Stimulated activated CD4-positive, alpha-beta T cell treated with anti-CD3 and anti-CD28 coated beads, TNF-alpha, amount 100 ng/mL, for 1 hour (primary cell): ENCODE measurements at regions not wholly inside any gene's neighbourhood (a gene's known extent, or its start where the extent isn't known, plus 50 kb on each side); places are given as distances from the start of the nearest gene placed in this dataset.
"Not testable (repeated sequence)": the region's sequence is repeated elsewhere in the genome, so short reads cannot be mapped to it uniquely, and the experiment has no call there.

Source experiments
- DNase-seq, 3 donors: peaks; one replicate each; pipeline ENCODE4 v3.0.0-alpha.2; 2020; ENCODE audit warnings: low read depth in 3 of 3, low spot score in 1 of 3

DNA sequence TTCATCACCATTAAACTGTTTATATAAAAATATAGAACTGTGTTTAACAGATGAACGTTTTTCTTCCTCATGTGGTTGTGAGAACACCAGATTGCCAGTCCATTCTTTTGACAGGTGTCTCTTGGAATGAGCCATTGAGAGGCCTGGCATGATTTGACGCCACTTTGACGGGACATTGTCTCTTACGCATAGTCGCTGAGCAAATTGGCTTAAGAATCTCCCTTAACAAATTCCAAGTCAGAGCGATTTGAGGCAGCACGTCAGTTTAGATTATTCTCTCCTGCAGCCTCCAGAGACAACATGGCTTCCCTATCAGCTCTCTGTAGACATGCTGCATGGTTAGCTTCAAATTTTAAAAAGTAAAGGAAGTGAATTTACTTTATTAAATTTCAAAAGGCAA lies 510.7 kb upstream of the ACO1 start:
- no peak for DNase-seq

DNA sequence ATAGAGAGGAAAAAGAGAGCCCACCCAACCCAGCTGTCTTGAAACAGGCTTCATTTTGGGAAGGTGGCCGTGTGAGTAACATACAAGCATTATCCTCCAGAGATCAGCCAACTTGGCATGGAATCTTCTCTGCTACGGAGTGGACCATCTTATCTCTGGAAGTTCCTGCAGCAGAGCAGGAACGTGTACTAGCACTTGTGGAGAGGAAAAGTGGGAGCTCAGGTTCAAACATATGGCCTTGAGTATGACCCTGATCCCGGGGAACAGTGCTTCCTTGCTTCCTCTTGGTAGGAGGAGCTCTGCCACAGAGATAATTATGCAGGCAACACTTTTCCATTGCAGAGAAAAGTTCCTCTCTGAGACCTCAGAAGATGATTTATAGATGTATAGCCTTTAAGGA lies 490.4 kb upstream of the ACO1 start:
- DNase-seq: no peak

DNA sequence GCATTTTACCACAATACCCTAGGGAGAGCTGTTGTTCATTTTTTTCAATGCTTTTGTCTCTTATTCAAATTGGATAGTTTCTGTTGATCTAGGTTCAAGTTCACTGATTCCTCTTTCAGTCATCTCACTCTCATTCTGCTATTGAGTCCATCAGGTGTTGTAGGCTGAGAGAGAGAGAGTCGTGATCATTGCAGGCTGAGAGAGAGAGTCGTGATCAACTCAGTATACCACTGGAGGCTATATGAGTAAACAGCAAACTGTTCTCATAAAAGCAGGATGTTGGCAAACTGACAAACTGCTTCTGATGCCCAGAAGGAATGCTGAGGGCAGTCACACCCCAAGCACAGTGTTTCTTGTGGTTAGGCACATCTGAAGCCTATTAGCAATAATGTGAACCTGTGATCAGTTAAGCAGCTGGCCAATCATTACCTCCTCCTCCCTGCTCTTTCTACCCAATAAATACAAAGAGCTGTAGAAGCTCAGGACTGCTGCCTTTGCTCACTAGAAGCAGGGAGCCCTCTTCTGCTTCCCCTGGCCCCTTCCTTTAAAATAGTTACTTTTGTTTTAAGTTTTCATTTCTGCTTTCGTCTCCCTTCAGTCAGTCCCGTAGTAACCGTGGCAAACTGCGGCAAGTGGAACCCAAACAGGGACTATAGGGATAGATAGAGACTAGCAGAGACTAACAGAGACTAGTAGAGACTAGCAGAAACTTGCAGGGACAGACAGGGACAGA lies 476.1 kb upstream of the ACO1 start:
- no peak for DNase-seq

DNA sequence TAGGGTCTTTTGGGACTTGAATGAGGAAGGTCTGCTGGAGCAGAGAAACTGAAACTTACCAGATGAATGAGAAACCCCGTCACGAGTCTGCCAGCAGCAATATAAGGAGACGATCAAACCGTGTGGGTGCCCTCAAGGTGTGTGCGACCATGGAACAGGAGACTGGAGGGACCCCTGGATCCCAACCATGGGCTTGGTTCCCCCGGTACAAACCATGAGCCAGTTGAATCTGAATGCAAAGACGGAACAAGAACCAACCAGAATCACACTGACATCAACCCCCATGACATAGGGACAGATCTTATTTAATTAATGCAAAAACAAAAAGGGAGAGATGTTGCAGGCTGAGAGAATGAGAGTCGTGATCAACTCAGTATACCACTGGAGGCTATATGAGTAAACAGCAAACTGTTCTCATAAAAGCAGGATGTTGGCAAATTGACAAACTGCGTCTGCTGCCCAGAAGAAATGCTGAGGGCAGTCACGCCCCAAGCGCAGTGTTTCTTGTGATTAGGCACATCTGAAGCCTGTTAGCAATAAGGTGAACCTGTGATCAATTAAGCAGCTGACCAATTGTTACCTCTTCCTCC lies 475.5 kb upstream of the ACO1 start:
- DNase-seq: no peak

DNA sequence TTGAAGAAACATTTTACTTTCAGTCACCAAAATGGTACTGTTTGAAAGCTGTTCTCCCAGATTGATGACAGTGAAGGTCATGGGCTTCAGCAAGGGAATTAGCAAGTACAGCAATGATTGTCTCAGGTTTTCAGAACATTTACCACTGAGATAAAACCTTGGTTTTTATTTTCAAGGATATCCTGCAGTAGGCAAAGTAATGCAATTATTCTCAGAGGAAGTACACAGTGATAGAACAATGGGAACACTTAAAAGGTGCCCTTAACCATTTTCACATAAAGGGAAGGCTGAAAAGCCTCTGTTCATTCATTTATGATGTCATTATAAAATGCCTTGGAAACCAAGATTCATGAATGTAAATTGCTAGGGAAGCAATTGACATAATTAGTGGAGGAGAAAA lies 471.8 kb upstream of the ACO1 start:
- no peak for DNase-seq

DNA sequence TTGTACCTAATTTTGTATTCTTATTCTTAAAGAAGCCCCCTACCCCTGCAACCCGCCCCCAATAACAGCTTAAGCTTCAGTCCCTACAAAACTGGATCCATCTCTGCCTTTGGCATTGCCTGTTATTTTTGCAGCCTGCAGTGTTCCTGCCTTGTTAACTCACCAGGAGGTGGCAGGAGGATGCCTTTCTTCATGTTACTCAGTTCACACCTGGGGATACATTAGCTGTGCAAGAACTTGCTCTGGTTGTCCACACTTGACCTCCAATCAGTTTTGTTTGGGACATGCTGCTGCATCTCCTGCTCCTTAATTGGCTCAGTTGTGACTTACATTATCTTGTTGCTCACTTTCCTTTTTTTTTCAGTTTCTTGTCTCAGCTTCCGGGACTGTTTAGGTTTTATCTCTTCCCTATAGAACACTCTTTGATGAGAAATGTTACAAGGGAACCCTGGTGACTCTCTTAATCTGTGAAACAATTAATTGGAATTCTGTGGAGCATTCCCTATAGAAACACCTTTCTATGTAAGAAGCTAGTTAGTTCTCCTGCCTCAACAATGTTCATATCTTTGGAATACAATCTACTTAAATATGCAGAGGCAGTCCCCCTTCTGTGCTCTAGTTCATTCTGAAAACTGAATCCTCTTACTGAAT lies 467.7 kb upstream of the ACO1 start:
- DNase-seq: no peak

DNA sequence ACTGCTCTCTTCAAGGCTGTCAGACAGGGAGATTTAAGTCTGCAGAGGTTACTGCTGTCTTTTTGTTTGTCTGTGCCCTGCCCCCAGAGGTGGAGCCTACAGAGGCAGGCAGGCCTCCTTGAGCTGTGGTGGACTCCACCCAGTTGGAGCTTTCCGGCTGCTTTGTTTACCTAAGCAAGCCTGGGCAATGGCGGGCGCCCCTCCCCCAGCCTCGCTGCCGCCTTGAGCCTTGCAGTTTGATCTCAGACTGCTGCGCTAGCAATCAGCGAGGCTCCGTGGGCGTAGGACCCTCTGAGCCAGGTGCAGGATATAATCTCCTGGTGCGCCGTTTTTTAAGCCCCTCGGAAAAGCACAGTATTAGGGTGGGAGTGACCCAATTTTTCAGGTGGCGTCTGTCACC lies 446.7 kb upstream of the ACO1 start:
- not testable (repeated sequence) for DNase-seq

DNA sequence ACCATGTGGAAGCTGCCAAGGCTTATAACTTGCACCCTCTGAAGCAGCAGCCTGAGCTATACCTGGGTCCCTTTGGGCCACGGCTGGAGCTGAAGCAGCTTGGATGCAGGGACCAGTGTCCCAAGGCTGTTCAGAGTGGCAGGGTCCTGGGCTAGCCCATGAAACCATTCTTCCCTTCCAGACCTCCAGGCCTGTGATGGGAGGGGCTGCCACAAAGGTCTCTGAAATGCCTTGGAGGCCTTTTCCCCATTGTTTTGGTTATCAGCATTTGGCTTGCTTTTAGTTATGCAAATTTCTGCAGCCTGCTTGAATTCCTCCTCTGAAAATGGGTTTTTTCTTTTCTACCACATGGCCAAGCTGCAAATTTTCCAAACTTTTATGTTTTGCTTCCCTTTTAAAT lies 433.7 kb upstream of the ACO1 start:
- DNase-seq: no peak

DNA sequence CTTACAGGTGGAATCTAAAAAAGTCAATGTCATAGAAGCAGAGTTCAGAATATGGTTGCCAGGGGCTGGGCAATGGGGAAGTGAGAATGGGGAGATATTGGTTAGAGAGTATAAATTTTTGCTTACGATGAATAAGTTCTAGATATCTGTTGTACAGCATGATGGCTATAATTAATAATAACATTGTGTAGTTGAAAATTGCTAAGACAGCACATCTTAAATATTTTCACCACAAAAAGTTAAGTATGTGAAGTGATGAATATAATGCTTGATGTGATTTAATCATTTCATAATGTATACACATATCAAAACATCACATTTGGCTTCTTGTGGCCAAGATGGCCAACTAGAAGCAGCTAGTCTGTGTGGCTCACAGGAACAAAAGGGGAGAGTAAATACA lies 425.9 kb upstream of the ACO1 start:
- DNase-seq: no peak

DNA sequence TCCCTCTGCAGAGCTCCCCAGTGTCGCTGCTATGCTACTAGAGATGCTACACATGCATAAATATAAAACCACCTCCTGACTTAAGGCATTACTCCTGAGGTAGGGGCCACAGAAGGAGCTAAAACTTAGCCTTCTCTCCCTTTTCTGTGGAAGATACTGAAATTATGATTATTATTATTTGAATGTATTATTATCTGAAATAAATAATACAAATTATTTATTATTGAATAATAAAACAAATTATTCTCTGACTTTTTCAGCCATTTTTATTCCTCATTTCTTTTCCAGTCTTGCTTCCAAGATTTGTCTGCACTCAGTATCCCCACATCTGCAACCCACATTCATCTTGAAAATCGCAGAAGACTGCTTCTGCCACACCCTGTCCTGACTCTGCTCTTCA lies 414.9 kb upstream of the ACO1 start:
- no peak for DNase-seq

DNA sequence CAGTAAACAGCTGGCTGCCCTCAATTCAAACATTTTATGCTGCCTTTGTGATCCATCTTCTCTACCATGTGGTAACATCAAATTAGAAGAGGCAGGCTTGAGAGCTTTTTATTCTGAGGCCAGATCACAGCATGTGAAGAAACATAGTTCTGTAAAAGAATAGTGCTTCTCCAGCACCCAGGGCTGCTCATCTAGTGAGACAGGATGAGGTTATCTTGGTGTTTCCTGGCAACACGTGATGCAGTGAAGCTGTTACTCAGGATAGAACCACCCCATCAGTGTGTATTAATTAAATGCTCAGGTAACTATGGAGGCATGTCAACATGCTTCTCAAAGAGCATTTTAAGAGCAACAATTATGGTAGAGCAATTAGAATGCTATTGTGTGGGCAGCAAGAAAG lies 400.5 kb upstream of the ACO1 start:
- no peak for DNase-seq

DNA sequence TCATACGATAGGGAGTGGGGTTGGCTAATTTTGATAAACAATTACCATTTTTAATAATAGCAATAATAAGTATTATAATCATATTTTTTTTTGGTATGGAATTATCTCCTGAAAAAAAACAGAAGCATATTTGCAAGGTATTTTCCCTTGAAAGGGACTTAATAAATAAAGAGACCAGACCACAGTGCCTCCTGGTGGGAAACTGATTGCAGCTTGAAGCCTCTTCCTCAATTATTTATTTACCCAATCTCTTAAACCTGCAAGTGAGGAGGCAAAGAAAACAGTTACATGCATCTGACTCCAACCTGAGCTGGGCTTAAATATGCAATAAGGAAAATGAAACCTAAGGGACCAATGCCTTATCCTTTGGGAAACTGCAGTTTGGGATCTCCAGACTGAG lies 388.1 kb upstream of the ACO1 start:
- no peak for DNase-seq

DNA sequence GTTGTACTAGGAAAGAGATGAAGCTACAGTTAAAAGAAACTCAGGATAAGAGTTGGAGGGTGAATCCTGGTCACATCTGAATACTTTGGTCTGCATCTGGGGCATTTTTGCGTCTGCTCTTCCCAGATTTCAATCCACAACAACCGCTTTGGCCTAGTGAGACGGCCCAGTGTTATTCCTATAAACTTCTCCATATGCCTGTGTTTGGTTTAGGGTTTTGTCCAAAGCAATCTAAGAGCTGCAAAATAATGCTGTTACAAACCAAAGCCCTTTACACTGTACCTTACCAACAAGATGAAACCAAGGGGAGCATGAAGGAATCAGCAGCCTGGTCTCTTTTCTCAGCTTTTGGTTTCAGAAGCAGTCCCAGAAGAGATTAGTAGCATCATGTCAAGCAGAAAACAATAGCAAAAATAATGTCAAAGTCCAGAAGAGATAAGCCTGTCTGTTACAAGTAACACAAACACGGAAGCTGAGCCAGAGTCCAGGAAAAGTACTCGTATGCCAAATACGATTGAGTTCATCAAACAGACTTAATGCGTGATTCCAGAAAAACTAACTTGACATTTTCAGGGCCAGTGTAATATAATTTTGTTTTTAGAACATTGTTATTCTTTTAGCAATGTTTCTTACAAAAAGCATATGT lies 379.9 kb upstream of the ACO1 start:
- no peak for DNase-seq

DNA sequence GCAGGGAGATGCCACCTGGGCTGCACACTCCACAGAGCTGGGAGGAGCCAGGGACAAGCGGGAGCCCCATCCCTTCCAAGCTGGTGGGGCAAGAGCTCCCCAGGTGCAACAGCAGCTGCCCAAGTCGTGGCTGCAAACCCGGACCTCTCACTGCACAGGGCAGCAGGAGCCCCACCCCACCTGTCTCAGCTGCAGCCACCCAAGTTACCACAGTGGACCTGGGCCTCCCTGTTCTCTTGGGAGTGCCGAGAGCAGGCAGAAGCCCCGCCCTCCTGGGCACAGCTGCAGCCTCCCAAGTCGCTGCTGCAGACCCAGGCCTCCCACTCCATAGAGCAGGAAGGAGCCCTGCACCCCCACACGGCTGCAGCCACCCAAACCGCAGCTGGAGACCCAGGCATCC lies 374.1 kb upstream of the ACO1 start:
- DNase-seq: no peak

DNA sequence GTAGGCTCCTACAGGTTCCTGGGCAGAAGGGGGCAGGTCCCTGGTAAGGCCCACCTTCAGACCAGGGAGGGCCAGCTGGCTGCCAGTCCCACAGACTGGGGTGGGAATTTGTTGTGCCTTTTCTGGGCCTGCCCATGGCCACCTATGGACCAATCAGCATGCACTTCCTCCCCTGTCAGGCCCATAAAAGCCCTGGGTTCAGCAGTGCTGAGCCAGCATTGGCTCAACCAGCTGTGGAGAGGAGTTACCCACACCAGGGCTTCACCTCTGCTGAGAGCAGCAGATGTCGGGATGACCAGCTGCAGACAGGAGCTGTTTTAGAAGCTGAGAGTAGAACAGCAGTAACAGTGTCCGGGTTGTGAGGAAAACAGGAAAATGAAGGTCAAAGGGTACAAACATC lies 373.4 kb upstream of the ACO1 start:
- DNase-seq: no peak

DNA sequence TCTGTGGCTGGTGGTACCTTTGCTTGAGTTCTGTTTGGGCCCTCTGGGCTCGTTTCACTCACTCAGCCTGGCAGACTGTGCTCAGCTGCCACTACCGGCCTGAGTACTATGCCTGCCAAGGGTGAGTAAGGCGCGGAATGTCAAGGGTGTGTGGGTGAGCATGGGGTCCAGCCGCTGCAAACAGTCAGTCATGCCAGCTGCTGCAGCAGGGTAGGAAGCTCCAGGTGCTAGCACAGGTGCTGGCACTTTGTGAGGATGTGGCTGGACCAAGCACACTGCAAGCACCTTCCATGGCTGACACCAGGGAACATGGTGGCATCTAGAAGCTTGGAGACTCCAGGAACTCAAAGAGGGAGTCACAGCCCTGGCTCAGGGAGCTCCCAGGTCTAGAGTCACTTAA lies 368.6 kb upstream of the ACO1 start:
- DNase-seq: no peak

DNA sequence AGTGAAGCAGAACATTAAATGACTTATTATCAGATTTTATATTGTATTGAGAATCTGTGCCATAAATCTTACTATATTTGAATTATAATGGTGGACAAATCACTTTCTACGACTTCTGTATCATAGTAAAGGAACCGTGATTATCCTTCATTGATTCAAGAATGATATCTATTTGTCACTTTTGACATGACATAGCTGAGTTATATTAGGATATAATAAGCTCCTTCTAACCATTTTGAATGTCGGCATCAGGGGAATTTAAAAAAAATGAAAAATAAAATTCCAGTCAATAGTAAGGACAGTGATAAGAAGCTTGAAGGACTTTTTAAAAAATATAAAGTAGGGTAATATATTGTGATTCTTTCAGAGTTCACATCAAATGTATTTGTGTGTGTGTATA lies 338.9 kb upstream of the ACO1 start:
- no peak for DNase-seq

DNA sequence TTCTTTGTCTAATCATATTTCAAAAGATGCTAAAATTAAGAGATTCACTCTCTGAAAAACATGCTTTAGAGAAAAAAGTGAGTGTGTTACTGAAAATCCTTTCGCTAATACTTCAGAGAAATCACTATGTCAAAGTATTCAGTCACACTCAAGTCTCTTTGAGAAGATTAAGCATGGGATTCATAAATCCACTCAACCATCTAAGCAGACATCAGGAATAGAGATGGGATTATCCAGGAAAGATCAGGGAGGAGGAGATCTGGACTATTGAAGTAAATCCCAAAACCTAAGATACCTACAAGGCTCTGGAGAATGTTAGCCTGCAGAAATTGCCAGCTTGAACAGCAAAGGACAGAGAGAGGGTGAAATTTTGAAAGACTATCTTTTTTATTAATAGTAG lies 317.2 kb upstream of the ACO1 start:
- no peak for DNase-seq

DNA sequence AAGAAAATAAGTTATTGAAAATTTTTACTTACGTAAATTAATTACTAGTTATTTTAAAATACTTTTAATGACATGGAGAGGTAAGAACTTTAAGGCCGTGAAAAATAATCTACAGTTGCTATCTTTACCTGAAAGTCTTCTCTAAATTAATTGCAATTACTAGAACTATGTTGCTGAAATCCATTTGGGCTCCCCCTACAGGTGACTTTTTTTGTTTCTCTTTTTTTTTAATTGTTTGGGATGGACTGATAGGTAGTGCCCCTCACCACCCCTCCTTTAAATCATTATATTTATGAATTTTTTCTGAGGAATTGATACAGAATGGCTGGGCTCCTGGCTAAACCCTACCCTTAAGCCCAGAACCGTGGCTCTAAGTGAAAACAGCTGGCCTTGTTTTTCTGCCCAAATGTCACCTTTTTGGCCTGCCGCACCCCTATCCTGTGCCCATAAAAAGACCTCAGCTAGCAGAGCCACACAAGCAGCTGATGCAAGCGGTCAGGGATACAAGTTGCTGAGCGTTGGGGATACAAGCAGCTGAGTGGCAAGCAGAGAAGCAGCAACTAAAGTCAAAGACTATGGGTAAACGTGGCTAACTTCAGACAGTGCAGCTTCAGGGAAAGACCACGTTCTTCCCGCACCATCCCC lies 315.2 kb upstream of the ACO1 start:
- DNase-seq: no peak

DNA sequence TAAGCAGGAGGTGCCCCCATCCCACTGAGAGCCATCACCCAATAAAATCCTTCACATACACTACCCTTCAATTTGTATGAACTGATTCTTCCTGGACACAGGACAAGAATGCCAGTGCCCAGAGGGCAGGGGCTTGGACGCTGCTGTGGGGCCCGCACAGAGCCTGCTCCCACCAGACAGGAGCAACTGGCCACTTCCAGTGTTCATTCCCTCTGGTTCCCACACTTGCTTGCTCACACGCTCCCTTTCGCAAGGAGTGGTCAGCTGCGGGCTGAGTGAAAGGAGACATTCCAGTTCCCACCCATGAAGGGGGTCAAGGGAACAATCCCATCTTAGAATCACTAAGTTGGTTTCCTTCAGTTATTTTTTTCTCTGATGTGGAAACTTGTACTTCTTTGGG lies 314.5 kb upstream of the ACO1 start:
- no peak for DNase-seq

DNA sequence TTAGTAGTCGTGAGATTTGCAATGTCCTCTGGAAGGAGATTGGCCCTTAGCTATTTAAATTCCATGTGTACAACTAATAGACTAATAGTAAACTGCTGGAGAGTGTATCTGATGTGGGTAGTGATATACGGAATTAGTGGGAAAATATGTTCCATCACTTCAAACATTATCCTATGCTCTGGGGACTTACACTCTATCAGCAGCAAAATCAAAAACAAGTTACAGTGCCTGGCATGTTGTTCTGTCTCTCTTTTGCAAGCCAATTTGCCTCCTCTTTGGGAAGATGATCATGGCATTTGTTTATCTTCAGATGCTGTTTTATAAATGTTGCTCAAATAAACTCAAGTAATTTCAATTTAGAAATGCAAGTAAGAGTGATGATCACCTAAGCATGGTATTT lies 311.9 kb upstream of the ACO1 start:
- DNase-seq: no peak

DNA sequence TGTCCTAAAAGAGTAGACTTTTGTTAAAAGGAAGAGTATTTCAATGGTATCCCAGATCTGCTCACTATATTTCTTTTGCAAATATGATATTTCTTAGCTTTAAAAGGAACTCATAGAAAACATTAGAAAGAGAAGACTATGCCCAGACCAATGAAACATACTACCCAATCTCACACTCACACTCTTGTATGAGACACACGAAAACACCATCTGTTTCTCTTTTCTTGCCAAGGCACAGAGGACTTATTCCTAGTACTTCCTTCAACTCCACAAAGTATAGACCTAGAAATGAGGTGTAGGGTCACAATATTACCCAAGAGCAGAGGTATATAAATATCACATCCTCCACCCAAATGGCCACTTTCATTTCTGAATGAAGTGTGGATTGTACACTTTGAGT lies 292.4 kb upstream of the ACO1 start:
- no peak for DNase-seq
